ENCODE measurements at regions not wholly inside any gene's neighbourhood (a gene's known extent, or its start where the extent isn't known, plus 50 kb on each side); places are given as distances from the start of the nearest gene placed in this dataset.

DNA sequence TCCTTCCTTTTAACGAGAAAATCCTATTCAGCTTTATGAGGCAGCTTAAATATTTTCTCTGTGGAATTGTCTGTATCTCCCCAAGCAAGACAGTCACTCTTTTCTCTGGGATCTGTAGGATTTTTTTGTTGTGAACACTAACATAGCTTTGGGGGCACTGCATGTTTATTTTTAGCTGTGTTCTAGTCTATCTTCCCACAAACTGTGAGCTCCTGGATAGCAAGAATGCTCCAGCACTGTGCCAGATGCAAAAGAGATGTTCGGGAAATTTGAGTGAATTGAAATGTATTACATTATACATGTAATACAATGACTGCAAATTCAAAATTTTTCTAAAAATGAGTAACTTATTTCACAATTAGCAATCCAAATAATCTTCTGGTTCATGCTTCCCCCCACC lies 282.2 kb downstream of the PLPP3 start:
- no peaks in the 10 kb centered on the region for H3K4me1 ChIP-seq (ENCODE audit: control insufficient read depth, insufficient read depth, low read length)
- FAIRE-seq (no peak), ATAC-seq (no peak), DNase-seq (ENCODE audit: low read depth, low spot score) (no peak)
- CTCF ChIA-PET, result interaction anchor here (0.8 to 1.2 kb wide), 3 partner anchors 30 to 287 kb away, joined by 3 read pairs; no protein-coding TSS in a partner anchor
- no peak overlapping the region for H3K27ac ChIP-seq (ENCODE audit: control insufficient read depth, insufficient read depth)
- SMC1A ChIA-PET (ENCODE audit: uncharacterized antibody, unreplicated experiment), result interaction anchor here (0.7 to 4.7 kb wide), 18 partner anchors 11 to 280 kb away, joined by 3 to 37 read pairs (median 4); no protein-coding TSS in a partner anchor
- WGBS (ENCODE audit: insufficient coverage, insufficient replicate concordance, low lambda C conversion rate, missing lambda C conversion rate), result 2% methylated on average over 2 of the region's 2 CpGs
- no peaks in the 10 kb centered on the region for H4K20me1 ChIP-seq (ENCODE audit: control insufficient read depth, insufficient read depth)
- no peak overlapping the region for H3K4me2 ChIP-seq (ENCODE audit: control insufficient read depth, insufficient read depth)
- RAD21 ChIA-PET (ENCODE audit: unreplicated experiment), result interaction anchor here (1.2 to 3.6 kb wide), 7 partner anchors 17 to 287 kb away, joined by 4 to 17 read pairs (median 8); no protein-coding TSS in a partner anchor
- H3K79me2 ChIP-seq (ENCODE audit: control insufficient read depth, insufficient read depth, low read length), result no peaks in the 10 kb centered on the region
- H3K27me3 ChIP-seq (replicated peaks in 1 of 2; ENCODE audit: control insufficient read depth in 2 of 2, insufficient read depth in 2 of 2, low read length in 1 of 2), result peaks cover 0 to 2% of the 10 kb centered on the region in 2 experiments; a peak in 2 of 4 replicates
- POLR2A ChIA-PET, result interaction anchor here (0.8 to 3.1 kb wide), 5 partner anchors 9 to 164 kb away, joined by 3 to 9 read pairs (median 4); no protein-coding TSS in a partner anchor
- intact Hi-C loops (cut with micrococcal nuclease; ENCODE audit: unreplicated experiment) (no loop called here), in situ Hi-C loops (cut with MboI) (no loop called here)
- no peak overlapping the region for H2AFZ ChIP-seq (ENCODE audit: control insufficient read depth, low read depth, low read length)
- no peak overlapping the region for H3K9ac ChIP-seq (ENCODE audit: control insufficient read depth, insufficient read depth, low read length)
- no peaks in the 10 kb centered on the region for H3K36me3 ChIP-seq (ENCODE audit: control insufficient read depth in 2 of 2, insufficient read depth in 2 of 2, low read length in 1 of 2)
- no peaks in the 10 kb centered on the region for H3K9me3 ChIP-seq (replicated peaks; ENCODE audit: control insufficient read depth, insufficient read depth, low read length)
- no TSS peak for BruUV-seq (replicated peaks)
- no peak overlapping the region for H3K4me3 ChIP-seq
- TF ChIP-seq MYB (IDR thresholded peaks at IDR 0.05; ENCODE audit: borderline replicate concordance, low read depth, low read length) (no peak), NFIC (IDR thresholded peaks at IDR 0.05; ENCODE audit: low read depth, low read length) (no peak), ZNF274 (IDR thresholded peaks at IDR 0.05; ENCODE audit: insufficient read depth, insufficient read length) (no peak), YBX1 (IDR thresholded peaks at IDR 0.05) (no peak), CEBPZ (IDR thresholded peaks at IDR 0.05; ENCODE audit: low read depth, low read length) (no peak), ZBTB33 (IDR thresholded peaks at IDR 0.05) (no peak), TCF12 (IDR thresholded peaks at IDR 0.05; ENCODE audit: low read depth, low read length) (no peak), RB1 (IDR thresholded peaks at IDR 0.05; ENCODE audit: borderline replicate concordance) (no peak)
- TF ChIP-seq, protein P1, sequence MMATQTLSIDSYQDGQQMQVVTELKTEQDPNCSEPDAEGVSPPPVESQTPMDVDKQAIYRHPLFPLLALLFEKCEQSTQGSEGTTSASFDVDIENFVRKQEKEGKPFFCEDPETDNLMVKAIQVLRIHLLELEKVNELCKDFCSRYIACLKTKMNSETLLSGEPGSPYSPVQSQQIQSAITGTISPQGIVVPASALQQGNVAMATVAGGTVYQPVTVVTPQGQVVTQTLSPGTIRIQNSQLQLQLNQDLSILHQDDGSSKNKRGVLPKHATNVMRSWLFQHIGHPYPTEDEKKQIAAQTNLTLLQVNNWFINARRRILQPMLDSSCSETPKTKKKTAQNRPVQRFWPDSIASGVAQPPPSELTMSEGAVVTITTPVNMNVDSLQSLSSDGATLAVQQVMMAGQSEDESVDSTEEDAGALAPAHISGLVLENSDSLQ (IDR thresholded peaks at IDR 0.05), result no peak
- TF ChIP-seq, protein P2, sequence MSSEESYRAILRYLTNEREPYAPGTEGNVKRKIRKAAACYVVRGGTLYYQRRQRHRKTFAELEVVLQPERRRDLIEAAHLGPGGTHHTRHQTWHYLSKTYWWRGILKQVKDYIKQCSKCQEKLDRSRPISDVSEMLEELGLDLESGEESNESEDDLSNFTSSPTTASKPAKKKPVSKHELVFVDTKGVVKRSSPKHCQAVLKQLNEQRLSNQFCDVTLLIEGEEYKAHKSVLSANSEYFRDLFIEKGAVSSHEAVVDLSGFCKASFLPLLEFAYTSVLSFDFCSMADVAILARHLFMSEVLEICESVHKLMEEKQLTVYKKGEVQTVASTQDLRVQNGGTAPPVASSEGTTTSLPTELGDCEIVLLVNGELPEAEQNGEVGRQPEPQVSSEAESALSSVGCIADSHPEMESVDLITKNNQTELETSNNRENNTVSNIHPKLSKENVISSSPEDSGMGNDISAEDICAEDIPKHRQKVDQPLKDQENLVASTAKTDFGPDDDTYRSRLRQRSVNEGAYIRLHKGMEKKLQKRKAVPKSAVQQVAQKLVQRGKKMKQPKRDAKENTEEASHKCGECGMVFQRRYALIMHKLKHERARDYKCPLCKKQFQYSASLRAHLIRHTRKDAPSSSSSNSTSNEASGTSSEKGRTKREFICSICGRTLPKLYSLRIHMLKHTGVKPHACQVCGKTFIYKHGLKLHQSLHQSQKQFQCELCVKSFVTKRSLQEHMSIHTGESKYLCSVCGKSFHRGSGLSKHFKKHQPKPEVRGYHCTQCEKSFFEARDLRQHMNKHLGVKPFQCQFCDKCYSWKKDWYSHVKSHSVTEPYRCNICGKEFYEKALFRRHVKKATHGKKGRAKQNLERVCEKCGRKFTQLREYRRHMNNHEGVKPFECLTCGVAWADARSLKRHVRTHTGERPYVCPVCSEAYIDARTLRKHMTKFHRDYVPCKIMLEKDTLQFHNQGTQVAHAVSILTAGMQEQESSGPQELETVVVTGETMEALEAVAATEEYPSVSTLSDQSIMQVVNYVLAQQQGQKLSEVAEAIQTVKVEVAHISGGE (CRISPR knock-in tag; IDR thresholded peaks at IDR 0.05), result no peak
- TF ChIP-seq, protein P3, sequence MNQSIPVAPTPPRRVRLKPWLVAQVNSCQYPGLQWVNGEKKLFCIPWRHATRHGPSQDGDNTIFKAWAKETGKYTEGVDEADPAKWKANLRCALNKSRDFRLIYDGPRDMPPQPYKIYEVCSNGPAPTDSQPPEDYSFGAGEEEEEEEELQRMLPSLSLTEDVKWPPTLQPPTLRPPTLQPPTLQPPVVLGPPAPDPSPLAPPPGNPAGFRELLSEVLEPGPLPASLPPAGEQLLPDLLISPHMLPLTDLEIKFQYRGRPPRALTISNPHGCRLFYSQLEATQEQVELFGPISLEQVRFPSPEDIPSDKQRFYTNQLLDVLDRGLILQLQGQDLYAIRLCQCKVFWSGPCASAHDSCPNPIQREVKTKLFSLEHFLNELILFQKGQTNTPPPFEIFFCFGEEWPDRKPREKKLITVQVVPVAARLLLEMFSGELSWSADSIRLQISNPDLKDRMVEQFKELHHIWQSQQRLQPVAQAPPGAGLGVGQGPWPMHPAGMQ (IDR thresholded peaks at IDR 0.05; ENCODE audit: borderline replicate concordance), result no peak
